Fibroblast of villous mesenchyme (primary cell): ENCODE measurements at regions not wholly inside any gene's neighbourhood (a gene's known extent, or its start where the extent isn't known, plus 50 kb on each side); places are given as distances from the start of the nearest gene placed in this dataset.

Experiments
- DNase-seq: peaks from one replicate; pipeline ENCODE4 v3.0.0-alpha.2; 2010; ENCODE audit warnings: low read depth
- H3K4me3 ChIP-seq: 2 replicates; pipeline ENCODE4 v1.5.1; 2011; ENCODE audit warnings: low read depth, mild to moderate bottlenecking, low read length
- TF ChIP-seq, protein P1 (sequence below): IDR thresholded peaks from 2 replicates; pipeline ENCODE4 v1.5.1; 2012; ENCODE audit warnings: low read depth, mild to moderate bottlenecking, low read length; ENCODE audit not compliant: insufficient read depth

DNA sequence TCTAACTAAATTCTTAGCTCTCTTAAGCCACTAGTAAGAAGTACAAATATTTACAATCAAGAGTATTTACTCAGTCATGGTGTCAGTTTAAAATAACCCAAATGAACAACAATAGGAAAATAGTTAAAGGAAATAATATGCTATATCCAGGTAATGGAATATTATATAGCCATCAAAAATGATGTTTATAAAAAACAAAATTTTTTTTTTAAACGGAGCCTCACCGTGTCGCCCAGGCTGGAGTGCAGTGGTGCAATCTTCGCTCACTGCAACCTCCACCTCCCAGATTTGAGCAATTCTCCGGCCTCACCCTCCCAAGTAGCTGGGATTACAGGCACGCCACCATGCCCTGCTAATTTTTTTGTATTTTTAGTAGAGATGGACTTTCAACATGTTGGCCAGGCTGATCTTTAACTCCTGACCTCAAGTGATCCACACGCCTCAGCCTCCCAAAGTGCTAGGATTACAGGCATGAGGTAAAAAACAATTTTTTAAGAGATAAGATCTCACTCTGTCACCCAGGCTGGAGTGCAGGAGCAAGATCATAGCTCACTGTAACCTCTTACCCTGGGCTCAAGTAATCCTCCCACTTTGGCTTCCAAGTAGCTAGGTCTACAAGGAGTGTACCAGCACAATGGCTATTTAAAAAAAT is 132.5 kb downstream of the NOC3L start:
- TF ChIP-seq, protein P1, sequence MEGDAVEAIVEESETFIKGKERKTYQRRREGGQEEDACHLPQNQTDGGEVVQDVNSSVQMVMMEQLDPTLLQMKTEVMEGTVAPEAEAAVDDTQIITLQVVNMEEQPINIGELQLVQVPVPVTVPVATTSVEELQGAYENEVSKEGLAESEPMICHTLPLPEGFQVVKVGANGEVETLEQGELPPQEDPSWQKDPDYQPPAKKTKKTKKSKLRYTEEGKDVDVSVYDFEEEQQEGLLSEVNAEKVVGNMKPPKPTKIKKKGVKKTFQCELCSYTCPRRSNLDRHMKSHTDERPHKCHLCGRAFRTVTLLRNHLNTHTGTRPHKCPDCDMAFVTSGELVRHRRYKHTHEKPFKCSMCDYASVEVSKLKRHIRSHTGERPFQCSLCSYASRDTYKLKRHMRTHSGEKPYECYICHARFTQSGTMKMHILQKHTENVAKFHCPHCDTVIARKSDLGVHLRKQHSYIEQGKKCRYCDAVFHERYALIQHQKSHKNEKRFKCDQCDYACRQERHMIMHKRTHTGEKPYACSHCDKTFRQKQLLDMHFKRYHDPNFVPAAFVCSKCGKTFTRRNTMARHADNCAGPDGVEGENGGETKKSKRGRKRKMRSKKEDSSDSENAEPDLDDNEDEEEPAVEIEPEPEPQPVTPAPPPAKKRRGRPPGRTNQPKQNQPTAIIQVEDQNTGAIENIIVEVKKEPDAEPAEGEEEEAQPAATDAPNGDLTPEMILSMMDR = no peak
- no peak overlapping the region for H3K4me3 ChIP-seq
- DNase-seq = no peak

DNA sequence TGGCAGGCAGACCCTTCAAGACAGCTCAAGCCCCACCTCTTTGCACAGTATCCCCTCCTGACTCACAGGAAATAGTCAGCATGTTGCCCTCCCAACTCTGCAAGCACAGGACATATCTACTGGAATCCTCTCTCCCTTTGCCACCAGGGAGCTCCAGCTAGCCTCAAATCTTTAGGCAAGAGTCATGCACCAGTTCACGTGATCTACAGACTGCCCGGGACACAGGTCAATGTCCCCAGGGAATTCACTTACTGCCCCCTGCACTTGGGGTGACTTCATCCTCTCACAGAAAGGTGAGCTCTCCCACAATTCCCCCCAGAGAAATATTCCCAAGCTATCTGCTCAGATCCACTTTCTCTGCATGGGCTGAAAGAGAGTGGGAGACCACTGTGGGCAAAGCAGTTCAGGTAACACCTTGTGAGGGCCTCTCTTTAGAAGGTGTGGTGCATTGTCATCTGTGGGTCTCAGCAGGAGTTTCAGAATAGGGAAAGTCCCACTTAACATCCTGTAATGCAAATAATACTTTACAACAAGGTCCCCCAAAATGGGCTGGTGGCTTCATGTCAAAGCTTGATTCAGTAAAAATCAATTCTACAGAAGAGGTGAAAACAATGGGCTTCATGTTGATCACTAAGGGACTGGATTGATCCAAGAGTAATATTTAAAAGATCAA is 129.9 kb downstream of the NOC3L start:
- TF ChIP-seq, protein P1 = no peak
- H3K4me3 ChIP-seq = no peak overlapping the region
- DNase-seq = no peak

DNA sequence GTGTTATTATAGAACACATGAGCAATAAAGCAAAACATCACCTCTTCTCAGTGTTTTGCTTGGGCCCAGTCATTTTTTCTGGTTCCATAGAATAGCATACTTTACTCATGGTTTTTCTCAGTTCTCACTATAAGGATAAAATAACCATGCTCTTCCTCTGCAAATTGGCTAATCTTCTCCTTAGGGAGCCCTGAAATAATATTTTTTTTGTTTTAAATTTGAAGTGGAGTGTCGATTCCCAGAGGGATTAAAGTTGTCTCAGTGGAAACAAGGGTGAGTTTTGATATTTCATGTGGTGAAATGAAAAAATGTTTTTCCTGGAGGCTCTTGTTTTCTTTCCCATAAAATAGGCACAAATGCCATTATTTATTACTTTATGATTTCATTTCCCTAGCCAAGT is 127.3 kb downstream of the NOC3L start:
- H3K4me3 ChIP-seq = no peak overlapping the region
- TF ChIP-seq, protein P1 = no peak
- DNase-seq = no peak

DNA sequence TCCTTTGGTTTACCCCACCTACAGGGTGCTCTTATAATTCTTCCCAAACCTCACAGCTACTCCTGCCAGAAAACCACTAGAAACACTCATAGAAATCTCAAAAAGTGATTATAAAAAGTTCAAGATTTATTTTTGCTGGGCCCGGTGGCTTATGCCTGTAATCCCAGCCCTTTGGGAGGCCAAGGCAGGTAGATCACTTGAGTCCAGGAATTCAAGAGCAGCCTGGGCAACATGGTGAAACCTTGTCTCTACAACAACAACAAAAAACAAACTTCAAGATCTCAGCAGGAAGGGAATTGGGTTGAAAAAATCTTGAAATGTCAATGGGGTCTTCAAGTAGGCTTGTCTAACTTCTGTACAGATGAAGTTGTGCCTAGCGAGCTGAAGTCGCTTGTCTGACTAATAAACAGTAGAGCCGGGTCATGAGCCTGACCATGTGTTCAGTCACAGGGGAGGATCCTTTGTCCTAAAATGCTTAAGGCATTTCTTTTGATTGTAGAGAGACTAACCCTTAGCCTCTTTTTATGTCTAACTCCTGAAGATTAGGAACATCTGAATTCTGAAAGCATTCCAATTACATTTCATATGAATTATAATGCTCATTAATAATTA is 124.6 kb downstream of the NOC3L start:
- no peak for DNase-seq
- TF ChIP-seq, protein P1 = no peak
- H3K4me3 ChIP-seq = no peak overlapping the region

DNA sequence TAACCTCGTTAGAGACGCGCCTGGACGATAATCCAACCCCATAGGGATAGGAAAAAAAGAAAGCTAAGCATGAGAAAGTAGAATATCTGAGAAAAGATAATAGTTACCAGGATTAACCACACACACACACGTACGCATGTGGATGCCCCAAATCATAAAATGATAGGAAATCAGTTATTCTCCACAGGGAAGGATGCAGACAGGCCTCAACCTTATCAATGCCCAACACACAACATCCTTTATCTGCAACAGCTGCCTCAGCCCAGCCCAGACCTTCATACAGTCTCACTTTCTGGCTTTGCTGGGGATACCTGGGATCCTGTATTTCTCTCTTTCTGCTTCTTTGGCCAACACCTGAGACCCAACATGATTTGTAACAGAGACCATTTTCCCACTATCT is 123.0 kb downstream of the NOC3L start:
- TF ChIP-seq, protein P1 = no peak

DNA sequence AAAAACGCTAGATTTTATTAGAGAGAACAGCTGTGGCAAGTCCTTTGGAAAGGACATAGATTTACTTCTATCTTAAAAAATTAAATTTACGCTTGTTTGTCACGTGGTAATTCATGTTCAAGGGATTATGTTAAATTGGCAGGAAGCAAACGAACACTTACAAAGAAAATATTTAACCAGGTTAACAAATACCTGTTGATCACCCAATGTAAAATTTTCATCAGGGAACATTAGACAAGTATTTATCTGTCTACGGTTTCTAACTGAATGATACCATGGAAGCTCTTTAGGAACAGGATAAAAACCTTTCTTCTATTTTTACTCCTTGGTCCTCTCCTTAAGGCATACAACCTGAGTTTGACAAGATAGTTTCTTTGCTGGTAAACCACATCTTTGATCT is 122.2 kb downstream of the NOC3L start:
- no peak overlapping the region for H3K4me3 ChIP-seq
- TF ChIP-seq, protein P1 = no peak
- DNase-seq = no peak

More for the DNA sequence above, 123.0 kb downstream of the NOC3L start:
- DNase-seq = no peak
- H3K4me3 ChIP-seq = no peak overlapping the region

DNA sequence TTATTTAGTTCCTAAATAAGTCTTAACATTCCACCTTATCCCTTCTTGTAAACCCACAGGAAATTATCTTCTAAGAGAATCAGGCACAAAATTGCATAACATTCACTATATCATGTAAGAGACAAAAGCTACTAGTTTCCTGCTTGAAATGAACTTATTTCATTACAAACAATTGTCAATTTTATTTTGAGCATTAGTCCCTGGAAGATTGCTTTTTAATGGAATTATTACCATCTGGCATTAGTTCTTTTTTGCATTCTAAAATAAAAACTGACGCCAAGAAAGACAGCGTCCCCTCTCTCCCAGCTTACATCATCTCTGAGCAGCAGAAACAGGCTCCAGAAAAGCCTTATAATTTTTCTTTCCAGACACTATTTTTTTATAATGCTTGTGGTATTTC is 121.8 kb downstream of the NOC3L start:
- TF ChIP-seq, protein P1 = no peak
- DNase-seq = no peak
- H3K4me3 ChIP-seq = no peak overlapping the region
